Posterior cingulate gyrus (tissue), 11 donors: ENCODE measurements at regions not wholly inside any gene's neighbourhood (a gene's known extent, or its start where the extent isn't known, plus 50 kb on each side); places are given as distances from the start of the nearest gene placed in this dataset.
"Not testable (repeated sequence)": the region's sequence is repeated elsewhere in the genome, so short reads cannot be mapped to it uniquely, and the experiment has no call there.

ENCODE experiments used
- DNase-seq, 10 donors: peaks; one replicate each; pipeline versions ENCODE4 v3.0.0 to v3.0.0-alpha.2; 2020 to 2021; ENCODE audit warnings: mixed read lengths in 3 of 10
- intact Hi-C: fragments of 100-400 bp; cut with DNase I; formaldehyde crosslinking; loops from one replicate; pipeline ENCODE4 v1.15.1; 2023

DNA sequence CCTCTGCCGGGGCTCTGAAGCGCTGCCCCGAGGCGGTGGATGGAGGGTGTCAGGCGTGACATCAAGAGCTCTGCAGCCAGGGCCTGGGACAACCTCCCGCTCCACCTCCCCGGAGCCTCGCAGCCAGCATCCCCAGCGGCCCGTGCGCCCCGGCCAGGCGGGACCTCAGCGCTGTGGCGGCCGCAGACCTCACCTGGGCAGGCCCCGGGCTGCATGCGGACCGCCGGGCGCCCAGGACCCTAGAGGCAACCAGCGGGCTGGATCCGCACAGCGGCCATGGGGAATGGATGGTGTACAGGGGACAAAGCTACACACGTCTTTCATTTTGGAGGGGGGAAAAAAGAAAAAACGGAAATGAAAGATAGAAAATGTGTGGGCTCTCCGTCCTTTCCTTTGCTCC lies 987.5 kb downstream of the TUBA3C start:
- DNase-seq, result peak in 3 of 10 donors; percentile 55 to 77 (median 74)
- intact Hi-C loops, result not testable (repeated sequence)
